ENCODE measurements at regions not wholly inside any gene's neighbourhood (a gene's known extent, or its start where the extent isn't known, plus 50 kb on each side); places are given as distances from the start of the nearest gene placed in this dataset.
"Not testable (repeated sequence)": the region's sequence is repeated elsewhere in the genome, so short reads cannot be mapped to it uniquely, and the experiment has no call there.

- ATAC-seq (no peak), DNase-seq (no peak)
- no peaks in the 10 kb centered on the region for H3K4me1 Mint-ChIP-seq
- H3K36me3 Mint-ChIP-seq: no peaks in the 10 kb centered on the region
- H3K27me3 Mint-ChIP-seq: no peaks in the 10 kb centered on the region
- no peak overlapping the region for H3K27ac Mint-ChIP-seq
- CTCF ChIA-PET: no interaction called here
- no peak overlapping the region for H3K4me3 Mint-ChIP-seq
- peaks cover 9% of the 10 kb centered on the region for H3K9me3 Mint-ChIP-seq (ENCODE audit: low read depth)
These were observed 424.0 kb upstream of the RGMB start for GRCh38 chr5:98349251-98349989.

- CTCF ChIA-PET: no interaction called here
- Mint-ChIP-seq H3K4me1 (no peaks in the 10 kb centered on the region), H3K9me3 (ENCODE audit: low read depth) (peaks cover 9% of the 10 kb centered on the region), H3K4me3 (no peak overlapping the region), H3K36me3 (no peaks in the 10 kb centered on the region), H3K27me3 (no peaks in the 10 kb centered on the region), H3K27ac (no peak overlapping the region)
- no peak for DNase-seq
- ATAC-seq: no peak
These were observed 423.5 kb upstream of the RGMB start for GRCh38 chr5:98349990-98350365.

- no peak overlapping the region for H3K27ac Mint-ChIP-seq
- ATAC-seq: no peak
- no peaks in the 10 kb centered on the region for H3K27me3 Mint-ChIP-seq
- peaks cover 2% of the 10 kb centered on the region for H3K9me3 Mint-ChIP-seq (ENCODE audit: low read depth)
- CTCF ChIA-PET: no interaction called here
- H3K4me1 Mint-ChIP-seq: no peaks in the 10 kb centered on the region
- no peaks in the 10 kb centered on the region for H3K36me3 Mint-ChIP-seq
- H3K4me3 Mint-ChIP-seq: no peak overlapping the region
- DNase-seq: no peak
These were observed 418.5 kb upstream of the RGMB start for GRCh38 chr5:98354922-98355321.

GRCh38 chr5:98360548-98360947, 412.9 kb upstream of the RGMB start:
- no peaks in the 10 kb centered on the region for H3K9me3 Mint-ChIP-seq (ENCODE audit: low read depth)
- CTCF ChIA-PET: no interaction called here
- no peaks in the 10 kb centered on the region for H3K27me3 Mint-ChIP-seq
- no peak overlapping the region for H3K4me3 Mint-ChIP-seq
- H3K36me3 Mint-ChIP-seq: no peaks in the 10 kb centered on the region
- ATAC-seq: no peak
- no peaks in the 10 kb centered on the region for H3K4me1 Mint-ChIP-seq
- no peak overlapping the region for H3K27ac Mint-ChIP-seq
- no peak for DNase-seq

- no peaks in the 10 kb centered on the region for H3K9me3 Mint-ChIP-seq (ENCODE audit: low read depth)
- CTCF ChIA-PET: no interaction called here
- no peaks in the 10 kb centered on the region for H3K36me3 Mint-ChIP-seq
- DNase-seq (no peak), ATAC-seq (no peak)
- no peak overlapping the region for H3K4me3 Mint-ChIP-seq
- no peak overlapping the region for H3K27ac Mint-ChIP-seq
- H3K27me3 Mint-ChIP-seq: no peaks in the 10 kb centered on the region
- H3K4me1 Mint-ChIP-seq: no peaks in the 10 kb centered on the region
These were observed 410.3 kb upstream of the RGMB start for GRCh38 chr5:98363157-98363556.

- Mint-ChIP-seq H3K27me3 (no peaks in the 10 kb centered on the region), H3K36me3 (no peaks in the 10 kb centered on the region), H3K9me3 (ENCODE audit: low read depth) (no peaks in the 10 kb centered on the region), H3K4me1 (no peaks in the 10 kb centered on the region), H3K27ac (no peak overlapping the region), H3K4me3 (no peak overlapping the region)
- CTCF ChIA-PET: interaction anchor here (0.5 kb wide), 1 partner anchor 204 kb away, joined by 3 read pairs; no protein-coding TSS in a partner anchor
- ATAC-seq: no peak
- no peak for DNase-seq
These were observed 408.9 kb upstream of the RGMB start for GRCh38 chr5:98364549-98364948.

- CTCF ChIA-PET: interaction anchor here (0.5 kb wide), 1 partner anchor 204 kb away, joined by 3 read pairs; no protein-coding TSS in a partner anchor
- Mint-ChIP-seq H3K9me3 (ENCODE audit: low read depth) (peaks cover 1% of the 10 kb centered on the region), H3K27me3 (no peaks in the 10 kb centered on the region), H3K4me3 (no peak overlapping the region), H3K4me1 (no peaks in the 10 kb centered on the region), H3K36me3 (no peaks in the 10 kb centered on the region), H3K27ac (no peak overlapping the region)
- no peak for ATAC-seq
- no peak for DNase-seq
These were observed 408.3 kb upstream of the RGMB start for GRCh38 chr5:98365126-98365525.

GRCh38 chr5:98368141-98368540, 405.3 kb upstream of the RGMB start:
- Mint-ChIP-seq H3K9me3 (ENCODE audit: low read depth) (peaks cover 4% of the 10 kb centered on the region), H3K27me3 (no peaks in the 10 kb centered on the region), H3K4me3 (no peak overlapping the region), H3K27ac (no peak overlapping the region), H3K4me1 (no peaks in the 10 kb centered on the region), H3K36me3 (no peaks in the 10 kb centered on the region)
- CTCF ChIA-PET: no interaction called here
- ATAC-seq (no peak), DNase-seq (no peak)

- H3K4me3 Mint-ChIP-seq: no peak overlapping the region
- CTCF ChIA-PET: no interaction called here
- H3K27ac Mint-ChIP-seq: no peak overlapping the region
- H3K4me1 Mint-ChIP-seq: no peaks in the 10 kb centered on the region
- ATAC-seq (no peak), DNase-seq (no peak)
- no peaks in the 10 kb centered on the region for H3K27me3 Mint-ChIP-seq
- no peaks in the 10 kb centered on the region for H3K36me3 Mint-ChIP-seq
- H3K9me3 Mint-ChIP-seq (ENCODE audit: low read depth): peaks cover 4% of the 10 kb centered on the region
These were observed 401.1 kb upstream of the RGMB start for GRCh38 chr5:98372351-98372750.

GRCh38 chr5:98391921-98392625, 381.4 kb upstream of the RGMB start:
- no peak overlapping the region for H3K4me3 Mint-ChIP-seq
- no peaks in the 10 kb centered on the region for H3K4me1 Mint-ChIP-seq
- H3K27me3 Mint-ChIP-seq: no peaks in the 10 kb centered on the region
- CTCF ChIA-PET: interaction anchor here (1.2 kb wide), 1 partner anchor 13 kb away, joined by 4 read pairs; no protein-coding TSS in a partner anchor
- no peak overlapping the region for H3K27ac Mint-ChIP-seq
- no peak for DNase-seq
- ATAC-seq: no peak
- H3K9me3 Mint-ChIP-seq (ENCODE audit: low read depth): peaks cover 4% of the 10 kb centered on the region
- no peaks in the 10 kb centered on the region for H3K36me3 Mint-ChIP-seq

GRCh38 chr5:98393205-98393604, 380.3 kb upstream of the RGMB start:
- H3K36me3 Mint-ChIP-seq; DNase-seq; H3K27ac Mint-ChIP-seq; CTCF ChIA-PET; H3K4me3 Mint-ChIP-seq; H3K4me1 Mint-ChIP-seq; H3K27me3 Mint-ChIP-seq; H3K9me3 Mint-ChIP-seq (ENCODE audit: low read depth); ATAC-seq: not testable (repeated sequence)

- DNase-seq (no peak), ATAC-seq (no peak)
- Mint-ChIP-seq H3K4me3 (no peak overlapping the region), H3K27ac (no peak overlapping the region), H3K36me3 (no peaks in the 10 kb centered on the region), H3K9me3 (ENCODE audit: low read depth) (peaks cover 2% of the 10 kb centered on the region), H3K4me1 (no peaks in the 10 kb centered on the region), H3K27me3 (no peaks in the 10 kb centered on the region)
- CTCF ChIA-PET: no interaction called here
These were observed 376.4 kb upstream of the RGMB start for GRCh38 chr5:98397081-98397480.

- CTCF ChIA-PET: no interaction called here
- ATAC-seq (no peak), DNase-seq (no peak)
- no peaks in the 10 kb centered on the region for H3K36me3 Mint-ChIP-seq
- H3K27ac Mint-ChIP-seq: no peak overlapping the region
- no peaks in the 10 kb centered on the region for H3K27me3 Mint-ChIP-seq
- H3K4me3 Mint-ChIP-seq: no peak overlapping the region
- peaks cover 2% of the 10 kb centered on the region for H3K9me3 Mint-ChIP-seq (ENCODE audit: low read depth)
- H3K4me1 Mint-ChIP-seq: no peaks in the 10 kb centered on the region
These were observed 375.0 kb upstream of the RGMB start for GRCh38 chr5:98398465-98398864.

- Mint-ChIP-seq H3K27ac (no peak overlapping the region), H3K4me1 (no peaks in the 10 kb centered on the region), H3K9me3 (ENCODE audit: low read depth) (no peaks in the 10 kb centered on the region), H3K27me3 (no peaks in the 10 kb centered on the region), H3K36me3 (no peaks in the 10 kb centered on the region), H3K4me3 (no peak overlapping the region)
- ATAC-seq: no peak
- CTCF ChIA-PET: no interaction called here
- DNase-seq: no peak
These were observed 371.8 kb upstream of the RGMB start for GRCh38 chr5:98401656-98402055.

Data from activated CD8-positive, alpha-beta memory T cell treated with anti-CD3 and anti-CD28 coated beads, Interleukin-2, amount 10 ng/mL, durations not matched to agents 7 days and 5 days (primary cell).